GM23338 (cell line): ENCODE measurements at regions not wholly inside any gene's neighbourhood (a gene's known extent, or its start where the extent isn't known, plus 50 kb on each side); places are given as distances from the start of the nearest gene placed in this dataset.

Experiments used
- ATAC-seq: fragments of 200-7000 bp; cut with Tn5 transposase; 3 replicates; pipeline ENCODE4 v1.9.1; 2020
- DNase-seq: peaks from one replicate; pipeline ENCODE4 v3.0.0-alpha.2; 2015; ENCODE audit warnings: low spot score
- H2AFZ ChIP-seq: fragments of 200-600 bp; sonication (generic); 2 replicates; pipeline ENCODE4 v1.8.0; 2016; ENCODE audit warnings: antibody characterized with exemption, mild to moderate bottlenecking, moderate library complexity
- H3F3A ChIP-seq: fragments of 200-600 bp; sonication (generic); replicated peaks from 2 replicates; pipeline ENCODE4 v1.8.0; 2017; ENCODE audit warnings: antibody characterized with exemption, mixed run types, low read depth
- H3K27ac ChIP-seq: fragments of 200-600 bp; sonication (generic); 2 replicates; pipeline ENCODE4 v1.6.1; 2016; ENCODE audit warnings: low read depth
- H3K27me3 ChIP-seq: fragments of 200-600 bp; sonication (generic); 2 replicates; pipeline ENCODE4 v1.8.0; 2016; ENCODE audit warnings: mild to moderate bottlenecking, mixed run types, moderate library complexity; ENCODE audit not compliant: insufficient read depth
- H3K36me3 ChIP-seq: fragments of 200-600 bp; sonication (generic); 2 replicates; pipeline ENCODE4 v1.8.0; 2016; ENCODE audit warnings: mild to moderate bottlenecking; ENCODE audit not compliant: insufficient read depth
- H3K4me1 ChIP-seq: fragments of 200-600 bp; sonication (generic); 2 replicates; pipeline ENCODE4 v1.8.0; 2016; ENCODE audit warnings: mild to moderate bottlenecking, moderate library complexity; ENCODE audit not compliant: insufficient read depth
- H3K4me2 ChIP-seq: fragments of 200-600 bp; sonication (generic); 2 replicates; pipeline ENCODE4 v1.7.1; 2017; ENCODE audit warnings: mixed run types
- H3K4me3 ChIP-seq: fragments of 200-600 bp; sonication (generic); 2 replicates; pipeline ENCODE4 v1.6.1; 2016; ENCODE audit warnings: mixed run types
- H3K79me2 ChIP-seq: fragments of 200-600 bp; sonication (generic); replicated peaks from 2 replicates; pipeline ENCODE4 v1.8.0; 2017; ENCODE audit warnings: mild to moderate bottlenecking; ENCODE audit not compliant: insufficient read depth
- H3K9me2 ChIP-seq: fragments of 200-600 bp; sonication (generic); 2 replicates; pipeline ENCODE4 v1.8.0; 2017; ENCODE audit not compliant: insufficient read depth
- H4K20me1 ChIP-seq: fragments of 200-600 bp; sonication (generic); replicated peaks from 2 replicates; pipeline ENCODE4 v1.8.0; 2017; ENCODE audit warnings: mild to moderate bottlenecking; ENCODE audit not compliant: insufficient read depth
- H3K27ac Mint-ChIP-seq: 2 replicates; pipeline ENCODE4 v1.8.0; 2020; ENCODE audit warnings: inconsistent platforms, mild to moderate bottlenecking, moderate library complexity, mixed read lengths
- H3K27me3 Mint-ChIP-seq: 3 replicates; pipeline ENCODE4 v1.8.0; 2022; ENCODE audit warnings: low read depth, mild to moderate bottlenecking, moderate library complexity, mixed read lengths, inconsistent platforms; ENCODE audit not compliant: insufficient read depth, poor library complexity
- H3K36me3 Mint-ChIP-seq: 3 replicates; pipeline ENCODE4 v1.8.0; 2021; ENCODE audit warnings: low read depth, mild to moderate bottlenecking, inconsistent platforms, moderate library complexity, mixed read lengths
- H3K4me1 Mint-ChIP-seq: 3 replicates; pipeline ENCODE4 v1.8.0; 2020; ENCODE audit warnings: mild to moderate bottlenecking, inconsistent platforms, mixed read lengths
- H3K4me3 Mint-ChIP-seq: 3 replicates; pipeline ENCODE4 v1.8.0; 2021; ENCODE audit warnings: moderate library complexity, mild to moderate bottlenecking, inconsistent platforms, mixed read lengths
- H3K9me3 Mint-ChIP-seq: 3 replicates; pipeline ENCODE4 v1.8.0; 2020; ENCODE audit warnings: moderate library complexity, mild to moderate bottlenecking, inconsistent platforms, mixed read lengths
- CREB1 ChIP-seq: fragments of 250-450 bp; sonication (Bioruptor Pico); IDR thresholded peaks from 2 replicates; pipeline ENCODE4 v1.5.0; 2020; ENCODE audit warnings: low read depth, mild to moderate bottlenecking, moderate library complexity
- CTCF ChIP-seq, 2 experiments: fragments of 200-600 bp in 1 of 2; sonication (generic) in 1 of 2; conservative IDR thresholded peaks; 2 replicates each; pipeline versions ENCODE4 v1.5.1 to v1.6.1; 2016 to 2017; ENCODE audit warnings: antibody characterized with exemption in 2 of 2, low read depth in 2 of 2, mild to moderate bottlenecking in 2 of 2, moderate library complexity in 1 of 2
- ETS1 ChIP-seq: IDR thresholded peaks from 2 replicates; pipeline ENCODE4 v1.6.1; 2016; ENCODE audit warnings: antibody characterized with exemption
- EZH2 ChIP-seq: fragments of 200-600 bp; sonication (generic); IDR thresholded peaks from one replicate; pipeline ENCODE4 v1.8.0; 2017; ENCODE audit warnings: antibody characterized with exemption, mild to moderate bottlenecking, low read depth; ENCODE audit not compliant: unreplicated experiment
- EZH2phosphoT487 ChIP-seq: fragments of 200-600 bp; sonication (generic); IDR thresholded peaks from one replicate; pipeline ENCODE4 v1.8.1; 2018; ENCODE audit warnings: antibody characterized with exemption; ENCODE audit not compliant: unreplicated experiment
- JUNB ChIP-seq: IDR thresholded peaks from one replicate; pipeline ENCODE4 v1.6.1; 2016; ENCODE audit warnings: antibody characterized with exemption; ENCODE audit not compliant: unreplicated experiment
- NANOG ChIP-seq: IDR thresholded peaks from 2 replicates; pipeline ENCODE4 v1.6.1; 2016; ENCODE audit warnings: antibody characterized with exemption, borderline replicate concordance
- POLR2AphosphoS5 ChIP-seq: IDR thresholded peaks from 2 replicates; pipeline ENCODE4 v1.6.1; 2016; ENCODE audit warnings: antibody characterized with exemption, low read depth
- REST ChIP-seq: IDR thresholded peaks from one replicate; pipeline ENCODE4 v1.6.1; 2018; ENCODE audit warnings: antibody characterized with exemption; ENCODE audit not compliant: unreplicated experiment
- STAT1 ChIP-seq: IDR thresholded peaks from one replicate; pipeline ENCODE4 v1.6.1; 2016; ENCODE audit warnings: antibody characterized with exemption; ENCODE audit not compliant: unreplicated experiment
- ZNF331 ChIP-seq: fragments of 250-450 bp; sonication (Bioruptor Pico); IDR thresholded peaks from 2 replicates; pipeline ENCODE4 v1.5.0; 2020; ENCODE audit warnings: low read depth, mild to moderate bottlenecking, moderate library complexity
- ZNF462 ChIP-seq: fragments of 250-450 bp; sonication (Bioruptor Pico); IDR thresholded peaks from 2 replicates; pipeline ENCODE4 v1.5.0; 2020; ENCODE audit warnings: mild to moderate bottlenecking, moderate library complexity

GRCh38 chr5:165607026-165607425 lies 2101.6 kb downstream of the MAT2B start:
- Histone ChIP-seq H3K79me2 (no peaks in the 10 kb centered on the region), H3K27ac (no peak overlapping the region), H2AFZ (no peak overlapping the region), H3K4me3 (no peak overlapping the region), H3K4me1 (no peaks in the 10 kb centered on the region), H3K27me3 (no peaks in the 10 kb centered on the region), H3K36me3 (no peaks in the 10 kb centered on the region), H3K9me2 (no peaks in the 10 kb centered on the region), H3F3A (no peaks in the 10 kb centered on the region), H4K20me1 (no peaks in the 10 kb centered on the region), H3K4me2 (no peak overlapping the region)
- Mint-ChIP-seq H3K4me1 (no peaks in the 10 kb centered on the region), H3K4me3 (no peak overlapping the region), H3K27me3 (no peaks in the 10 kb centered on the region), H3K9me3 (peaks cover 4% of the 10 kb centered on the region; the same call in 1 of the 3 replicates), H3K36me3 (no peaks in the 10 kb centered on the region), H3K27ac (no peak overlapping the region)
- no peak for TF ChIP-seq EZH2
- no peak for TF ChIP-seq ZNF331 (CRISPR knock-in tag)
- TF ChIP-seq REST: no peak
- TF ChIP-seq STAT1: no peak
- no peak for TF ChIP-seq ETS1
- no peak for TF ChIP-seq ZNF462 (CRISPR knock-in tag)
- no peak for TF ChIP-seq EZH2phosphoT487
- no peak for TF ChIP-seq NANOG
- no peak for TF ChIP-seq CREB1
- no peak for TF ChIP-seq JUNB
- TF ChIP-seq POLR2AphosphoS5: no peak
- no peak for TF ChIP-seq CTCF (conservative IDR thresholded peaks at IDR 0.05; ENCODE audit: low read depth in 2 of 2)
- ATAC-seq (no peak), DNase-seq (no peak)
